ENCODE measurements at regions not wholly inside any gene's neighbourhood (a gene's known extent, or its start where the extent isn't known, plus 50 kb on each side); places are given as distances from the start of the nearest gene placed in this dataset.

DNA sequence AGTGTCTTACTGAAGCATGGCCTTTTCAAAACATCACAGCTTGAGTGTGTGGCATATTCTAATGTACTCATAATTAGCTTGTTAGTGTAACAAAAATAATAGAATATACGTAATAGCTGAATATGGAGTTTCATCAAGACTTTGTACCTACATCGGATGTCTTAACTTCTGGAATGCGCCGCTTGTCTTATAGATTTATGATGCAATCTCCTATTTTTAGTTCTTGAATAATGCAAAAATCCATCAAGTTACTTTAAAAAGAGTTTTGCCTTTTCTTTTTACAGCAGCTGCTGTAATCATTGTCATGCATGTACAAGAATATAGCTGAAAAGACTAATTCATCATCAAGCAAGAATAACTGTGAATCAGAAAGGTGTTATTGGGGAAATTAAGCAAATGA lies 140.7 kb upstream of the SCN7A start:
- FAIRE-seq (no peak), DNase-seq (ENCODE audit: low read depth) (no peak)
- TF ChIP-seq, protein P1, sequence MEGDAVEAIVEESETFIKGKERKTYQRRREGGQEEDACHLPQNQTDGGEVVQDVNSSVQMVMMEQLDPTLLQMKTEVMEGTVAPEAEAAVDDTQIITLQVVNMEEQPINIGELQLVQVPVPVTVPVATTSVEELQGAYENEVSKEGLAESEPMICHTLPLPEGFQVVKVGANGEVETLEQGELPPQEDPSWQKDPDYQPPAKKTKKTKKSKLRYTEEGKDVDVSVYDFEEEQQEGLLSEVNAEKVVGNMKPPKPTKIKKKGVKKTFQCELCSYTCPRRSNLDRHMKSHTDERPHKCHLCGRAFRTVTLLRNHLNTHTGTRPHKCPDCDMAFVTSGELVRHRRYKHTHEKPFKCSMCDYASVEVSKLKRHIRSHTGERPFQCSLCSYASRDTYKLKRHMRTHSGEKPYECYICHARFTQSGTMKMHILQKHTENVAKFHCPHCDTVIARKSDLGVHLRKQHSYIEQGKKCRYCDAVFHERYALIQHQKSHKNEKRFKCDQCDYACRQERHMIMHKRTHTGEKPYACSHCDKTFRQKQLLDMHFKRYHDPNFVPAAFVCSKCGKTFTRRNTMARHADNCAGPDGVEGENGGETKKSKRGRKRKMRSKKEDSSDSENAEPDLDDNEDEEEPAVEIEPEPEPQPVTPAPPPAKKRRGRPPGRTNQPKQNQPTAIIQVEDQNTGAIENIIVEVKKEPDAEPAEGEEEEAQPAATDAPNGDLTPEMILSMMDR (IDR thresholded peaks at IDR 0.05; ENCODE audit: insufficient read depth, low read length, severe bottlenecking): no peak
- no peaks in the 10 kb centered on the region for H3K36me3 ChIP-seq (ENCODE audit: control insufficient read depth, insufficient read depth, low read length)
- no peak overlapping the region for H3K4me3 ChIP-seq (ENCODE audit: low read depth, low read length)
- H3K27me3 ChIP-seq (ENCODE audit: control insufficient read depth, insufficient read depth, low read length): no peaks in the 10 kb centered on the region

DNA sequence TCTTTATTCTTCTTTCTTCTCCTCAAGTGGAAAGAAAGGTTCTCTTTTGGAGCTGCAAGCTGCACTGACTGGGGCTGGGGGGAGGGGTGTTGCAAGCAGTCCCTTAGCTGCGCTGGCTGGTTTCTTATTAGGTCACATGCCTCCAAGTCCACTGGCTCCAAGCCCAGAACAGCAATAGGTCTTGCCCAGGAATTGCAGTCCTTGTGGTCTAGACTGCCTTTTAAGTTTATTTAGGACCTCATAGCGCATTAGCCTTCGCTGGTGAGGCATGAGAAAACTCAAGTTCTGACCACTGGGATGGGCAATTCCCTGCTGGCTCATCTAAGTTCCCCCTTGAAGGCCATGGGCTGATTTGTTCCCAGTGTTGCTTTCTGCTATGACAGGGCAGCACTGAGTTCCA lies 138.6 kb upstream of the SCN7A start:
- TF ChIP-seq, protein P1 (IDR thresholded peaks at IDR 0.05; ENCODE audit: insufficient read depth, low read length, severe bottlenecking): no peak
- DNase-seq (ENCODE audit: low read depth): peak; percentile 18
- Histone ChIP-seq H3K4me3 (ENCODE audit: low read depth, low read length) (no peak overlapping the region), H3K27me3 (ENCODE audit: control insufficient read depth, insufficient read depth, low read length) (no peaks in the 10 kb centered on the region), H3K36me3 (ENCODE audit: control insufficient read depth, insufficient read depth, low read length) (no peaks in the 10 kb centered on the region)
- no peak for FAIRE-seq

DNA sequence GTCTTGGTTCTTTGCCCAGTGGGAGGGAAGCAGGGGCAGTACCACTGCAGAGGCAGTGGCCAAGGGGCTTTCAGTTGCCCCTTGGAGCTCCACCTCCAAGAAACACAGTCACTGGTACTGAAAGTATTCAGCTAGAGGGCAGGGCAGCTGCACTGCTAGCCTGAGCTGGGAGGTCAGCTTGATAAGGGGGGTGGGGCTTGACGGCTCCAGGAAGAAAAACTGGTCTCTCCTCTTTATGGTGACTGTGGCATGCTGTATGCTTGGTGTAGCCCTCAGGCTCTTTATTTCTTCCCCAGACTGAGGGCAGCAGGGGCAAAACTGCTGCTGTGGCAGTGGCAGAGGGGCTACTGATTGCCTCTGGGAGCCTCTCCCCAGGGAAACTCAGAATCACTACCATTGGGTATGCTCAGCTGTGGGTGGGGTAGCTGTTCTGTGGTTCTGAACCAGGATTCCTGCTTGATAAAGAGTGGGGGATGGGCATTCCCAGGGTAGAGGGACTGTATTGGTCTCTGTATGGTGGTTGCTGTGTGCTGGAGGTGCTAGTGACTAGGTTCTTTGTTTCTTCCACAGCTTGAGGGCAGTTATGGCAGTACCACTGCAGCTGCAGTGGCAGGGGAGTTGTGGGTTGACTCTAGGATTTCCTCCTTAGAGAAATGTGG lies 134.6 kb upstream of the SCN7A start:
- TF ChIP-seq, protein P1 (IDR thresholded peaks at IDR 0.05; ENCODE audit: insufficient read depth, low read length, severe bottlenecking): no peak
- H3K36me3 ChIP-seq (ENCODE audit: control insufficient read depth, insufficient read depth, low read length): no peaks in the 10 kb centered on the region
- no peaks in the 10 kb centered on the region for H3K27me3 ChIP-seq (ENCODE audit: control insufficient read depth, insufficient read depth, low read length)
- no peak for FAIRE-seq
- DNase-seq (ENCODE audit: low read depth): peak; percentile 29
- H3K4me3 ChIP-seq (ENCODE audit: low read depth, low read length): no peak overlapping the region

DNA sequence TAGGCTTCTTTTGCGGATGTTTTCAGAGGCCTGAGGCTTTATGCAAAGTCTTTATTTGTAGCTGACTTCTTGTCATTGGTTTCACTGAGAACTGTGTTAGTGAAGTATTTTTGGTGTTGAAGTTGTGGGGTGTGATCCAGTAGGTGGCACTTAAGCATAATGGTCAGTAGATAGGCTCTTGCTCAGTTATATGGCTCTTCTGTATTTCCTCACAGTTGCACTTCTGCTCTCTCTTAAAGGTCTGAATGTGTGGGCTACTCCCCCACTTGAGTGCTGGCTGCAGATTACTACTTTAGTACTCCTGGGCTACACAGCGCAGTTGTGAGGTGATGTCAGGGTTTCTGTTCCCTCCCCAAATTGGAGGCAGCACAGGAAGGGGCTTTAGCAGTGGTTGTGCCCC lies 133.8 kb upstream of the SCN7A start:
- H3K36me3 ChIP-seq (ENCODE audit: control insufficient read depth, insufficient read depth, low read length): no peaks in the 10 kb centered on the region
- no peak for DNase-seq (ENCODE audit: low read depth)
- H3K4me3 ChIP-seq (ENCODE audit: low read depth, low read length): no peak overlapping the region
- no peak for FAIRE-seq
- TF ChIP-seq, protein P1 (IDR thresholded peaks at IDR 0.05; ENCODE audit: insufficient read depth, low read length, severe bottlenecking): no peak
- no peaks in the 10 kb centered on the region for H3K27me3 ChIP-seq (ENCODE audit: control insufficient read depth, insufficient read depth, low read length)

DNA sequence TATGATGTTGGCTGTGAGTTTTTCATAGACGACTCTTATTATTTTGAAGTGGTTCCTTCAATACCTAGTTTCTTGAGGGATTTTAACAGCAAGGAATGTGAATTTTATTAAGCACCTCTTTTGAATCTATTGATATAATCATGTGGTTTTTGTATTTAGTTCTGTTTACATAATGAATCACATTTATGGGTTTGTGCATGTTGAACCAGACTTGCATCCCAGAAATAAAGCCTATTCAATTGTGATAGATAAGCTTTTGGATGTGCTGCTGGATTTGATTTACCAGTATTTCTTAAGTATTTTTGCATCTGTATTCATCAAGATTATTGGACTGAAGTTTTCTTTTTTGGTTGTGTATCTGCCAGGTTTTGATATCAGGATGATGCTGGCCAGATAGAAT lies 131.6 kb upstream of the SCN7A start:
- peak; percentile 29 for DNase-seq (ENCODE audit: low read depth)
- TF ChIP-seq, protein P1 (IDR thresholded peaks at IDR 0.05; ENCODE audit: insufficient read depth, low read length, severe bottlenecking): no peak
- no peak for FAIRE-seq
- Histone ChIP-seq H3K4me3 (ENCODE audit: low read depth, low read length) (no peak overlapping the region), H3K36me3 (ENCODE audit: control insufficient read depth, insufficient read depth, low read length) (no peaks in the 10 kb centered on the region), H3K27me3 (ENCODE audit: control insufficient read depth, insufficient read depth, low read length) (no peaks in the 10 kb centered on the region)

DNA sequence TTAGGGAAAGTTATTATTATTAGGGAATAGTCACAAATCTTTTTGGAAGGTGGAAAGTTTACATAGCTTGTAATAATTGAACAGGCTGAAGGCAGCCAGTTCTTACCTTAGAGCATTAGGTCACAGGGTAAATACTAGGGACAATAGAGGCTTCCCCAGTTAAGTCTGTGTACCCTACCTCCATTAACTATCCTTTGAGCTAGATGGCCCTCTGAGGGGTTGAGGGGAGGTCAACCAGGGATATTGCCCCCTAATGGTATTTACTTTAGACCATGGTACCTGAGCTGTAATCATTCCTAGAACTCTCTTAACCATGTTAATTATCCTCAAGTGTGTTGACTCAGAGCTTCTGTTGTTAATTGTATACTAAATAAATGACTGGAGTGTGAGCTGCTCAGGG lies 120.5 kb upstream of the SCN7A start:
- H3K36me3 ChIP-seq (ENCODE audit: control insufficient read depth, insufficient read depth, low read length): no peaks in the 10 kb centered on the region
- DNase-seq (ENCODE audit: low read depth) (no peak), FAIRE-seq (no peak)
- no peaks in the 10 kb centered on the region for H3K27me3 ChIP-seq (ENCODE audit: control insufficient read depth, insufficient read depth, low read length)
- TF ChIP-seq, protein P1 (IDR thresholded peaks at IDR 0.05; ENCODE audit: insufficient read depth, low read length, severe bottlenecking): no peak
- no peak overlapping the region for H3K4me3 ChIP-seq (ENCODE audit: low read depth, low read length)
